CD14-positive monocyte (primary cell): ENCODE measurements at regions not wholly inside any gene's neighbourhood (a gene's known extent, or its start where the extent isn't known, plus 50 kb on each side); places are given as distances from the start of the nearest gene placed in this dataset.
"Not testable (repeated sequence)": the region's sequence is repeated elsewhere in the genome, so short reads cannot be mapped to it uniquely, and the experiment has no call there.

Source experiments
- DNase-seq, 3 donors: peaks; one replicate each; pipeline ENCODE4 v3.0.0-alpha.2; 2011 to 2022
- H2AFZ ChIP-seq: 2 replicates; pipeline ENCODE4 v1.6.0; 2012; ENCODE audit warnings: mild to moderate bottlenecking, low read depth, low read length, inconsistent platforms; ENCODE audit not compliant: insufficient read depth, poor library complexity, severe bottlenecking
- H3K27ac ChIP-seq, 2 donors: 1 replicate in 1 of 2; 2 replicates in 1 of 2; pipeline ENCODE4 v1.5.1; 2012 to 2013; ENCODE audit warnings: low read length in 2 of 2, control low read depth in 1 of 2, inconsistent platforms in 1 of 2, low read depth in 1 of 2, mild to moderate bottlenecking in 1 of 2
- H3K27me3 ChIP-seq, 2 donors: one replicate each; pipeline versions ENCODE4 v1.6.0 to v1.6.1; 2011 to 2013; ENCODE audit warnings: low read length in 2 of 2; ENCODE audit not compliant: control insufficient read depth in 2 of 2, insufficient read depth in 2 of 2
- H3K36me3 ChIP-seq, 2 donors: replicated peaks in 1 of 2; 1 replicate in 1 of 2; 2 replicates in 1 of 2; pipeline versions ENCODE4 v1.5.1 to v1.6.1; 2012 to 2013; ENCODE audit warnings: low read length in 2 of 2, control low read depth in 1 of 2, inconsistent platforms in 1 of 2, mild to moderate bottlenecking in 1 of 2; ENCODE audit not compliant: insufficient read depth in 2 of 2, control insufficient read depth in 1 of 2
- H3K4me1 ChIP-seq, 2 donors: 1 replicate in 1 of 2; 2 replicates in 1 of 2; pipeline versions ENCODE4 v1.5.1 to v1.6.1; 2012 to 2013; ENCODE audit warnings: low read length in 2 of 2, control low read depth in 1 of 2, inconsistent platforms in 1 of 2, mild to moderate bottlenecking in 1 of 2, moderate library complexity in 1 of 2; ENCODE audit not compliant: insufficient read depth in 2 of 2, control insufficient read depth in 1 of 2
- H3K4me2 ChIP-seq: replicated peaks from 2 replicates; pipeline ENCODE3; 2012; ENCODE audit warnings: low read length, moderate library complexity, mild to moderate bottlenecking; ENCODE audit not compliant: poor library complexity, severe bottlenecking; ENCODE audit errors: extremely low read depth
- H3K4me3 ChIP-seq, 3 experiments: fragments of 200-600 bp in 1 of 3; sonication (generic) in 1 of 3; replicated peaks in 1 of 3; 1 replicate in 2 of 3; 2 replicates in 1 of 3; pipeline ENCODE4 v1.5.1; 2011 to 2013; ENCODE audit warnings: low read length in 3 of 3, mild to moderate bottlenecking in 3 of 3, control low read depth in 2 of 3, low read depth in 2 of 3, inconsistent platforms in 1 of 3, moderate library complexity in 1 of 3
- H3K79me2 ChIP-seq: 2 replicates; pipeline ENCODE4 v1.6.0; 2012; ENCODE audit warnings: mild to moderate bottlenecking, control low read depth, inconsistent platforms, low read length, moderate library complexity; ENCODE audit not compliant: insufficient read depth
- H3K9ac ChIP-seq: 2 replicates; pipeline ENCODE4 v1.6.0; 2017; ENCODE audit warnings: low read length, mild to moderate bottlenecking; ENCODE audit not compliant: insufficient read depth, poor library complexity, severe bottlenecking
- H3K9me3 ChIP-seq, 2 donors: replicated peaks in 1 of 2; 1 replicate in 1 of 2; 2 replicates in 1 of 2; pipeline versions ENCODE4 v1.5.1 to v1.6.1; 2012 to 2013; ENCODE audit warnings: low read length in 2 of 2, control low read depth in 1 of 2; ENCODE audit not compliant: control insufficient read depth in 1 of 2, insufficient read depth in 1 of 2
- H4K20me1 ChIP-seq: 2 replicates; pipeline ENCODE4 v1.6.0; 2012; ENCODE audit warnings: mild to moderate bottlenecking, low read length, control low read depth, moderate library complexity; ENCODE audit not compliant: insufficient read depth
- H3K27ac Mint-ChIP-seq, 7 donors: one replicate each; pipeline ENCODE4 v1.8.0; 2020; ENCODE audit warnings: mild to moderate bottlenecking in 7 of 7, mixed read lengths in 7 of 7, moderate library complexity in 6 of 7, inconsistent platforms in 2 of 7
- H3K27me3 Mint-ChIP-seq, 3 donors: one replicate each; pipeline ENCODE4 v1.8.0; 2021 to 2022; ENCODE audit warnings: low read depth in 3 of 3, mild to moderate bottlenecking in 3 of 3, mixed read lengths in 3 of 3, moderate library complexity in 3 of 3, inconsistent platforms in 1 of 3
- H3K36me3 Mint-ChIP-seq, 2 donors: one replicate each; pipeline ENCODE4 v1.8.0; 2020; ENCODE audit warnings: mixed read lengths in 2 of 2, inconsistent platforms in 1 of 2, mild to moderate bottlenecking in 1 of 2
- H3K4me1 Mint-ChIP-seq: one replicate; pipeline ENCODE4 v1.8.0; 2020; ENCODE audit warnings: mild to moderate bottlenecking, mixed read lengths
- H3K4me3 Mint-ChIP-seq, 2 donors: one replicate each; pipeline ENCODE4 v1.8.0; 2020; ENCODE audit warnings: mild to moderate bottlenecking in 2 of 2, mixed read lengths in 2 of 2, moderate library complexity in 1 of 2
- H3K9me3 Mint-ChIP-seq, 7 donors: one replicate each; pipeline ENCODE4 v1.8.0; 2020 to 2022; ENCODE audit warnings: mixed read lengths in 7 of 7, mild to moderate bottlenecking in 6 of 7, moderate library complexity in 6 of 7, inconsistent platforms in 2 of 7
- whole genome bisulfite sequencing: methylation state at CpG from one replicate; pipeline ENCODE4 v1.1.5; 2013; ENCODE audit warnings: missing lambda C conversion rate; ENCODE audit not compliant: insufficient coverage; 5-methylcytosine and 5-hydroxymethylcytosine counted together
- intact Hi-C, 2 donors: fragments of 100-400 bp; cut with micrococcal nuclease; formaldehyde crosslinking; loops; one replicate each; pipeline versions ENCODE4 v1.15.0 to v1.15.1; 2023
- TF ChIP-seq, protein P1 (sequence below): fragments of 200-600 bp; IDR thresholded peaks from one replicate; pipeline ENCODE4 v1.8.0; 2022; ENCODE audit warnings: antibody characterized with exemption, mild to moderate bottlenecking

DNA sequence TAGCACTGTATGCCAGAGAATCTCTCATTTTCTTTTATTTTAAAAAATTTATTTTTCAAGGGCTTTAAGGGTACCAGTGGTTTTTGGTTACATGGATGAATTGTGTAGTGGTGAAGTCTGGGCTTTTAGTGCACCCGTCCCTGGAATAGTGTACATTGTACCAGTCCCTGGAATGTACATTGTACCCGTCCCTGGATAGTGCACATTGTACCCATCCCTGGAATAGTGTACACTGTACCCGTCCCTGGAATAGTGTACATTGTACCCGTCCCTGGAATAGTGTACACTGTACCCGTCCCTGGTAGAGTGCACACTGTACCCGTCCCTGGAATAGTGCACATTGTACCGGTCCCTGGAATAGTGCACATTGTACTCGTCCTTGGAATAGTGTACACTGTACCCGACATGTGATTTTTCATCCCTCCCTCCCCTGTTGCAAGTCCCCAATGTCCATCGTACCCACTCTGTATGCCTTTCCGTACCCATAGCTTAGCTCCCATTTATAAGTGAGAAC is 56.1 kb upstream of the HELT start:
- no peak overlapping the region for H3K4me3 ChIP-seq
- no peak overlapping the region for H3K27ac ChIP-seq
- peaks cover 10 to 11% of the 10 kb centered on the region in 2 donors for H3K4me1 ChIP-seq
- H3K27me3 Mint-ChIP-seq, result peaks cover 2 to 13% (median 5%) of the 10 kb centered on the region in 3 donors
- no peaks in the 10 kb centered on the region for H4K20me1 ChIP-seq
- no peak overlapping the region for H3K9ac ChIP-seq
- H3K36me3 ChIP-seq, result no peaks in the 10 kb centered on the region
- H3K4me2 ChIP-seq, result no peak overlapping the region
- peaks cover 0 to 12% (median 8%) of the 10 kb centered on the region in 7 donors for H3K9me3 Mint-ChIP-seq
- peaks cover 13% of the 10 kb centered on the region for H3K4me1 Mint-ChIP-seq
- no peak overlapping the region for H3K4me3 Mint-ChIP-seq
- H2AFZ ChIP-seq, result no peak overlapping the region
- no peaks in the 10 kb centered on the region for H3K27me3 ChIP-seq
- intact Hi-C loops, result loop anchor here (5.0 to 10.0 kb wide), 2 partner anchors 137 to 150 kb away; partner anchors contain the start of gene ACSL1 (in 1 of the 2)
- no peaks in the 10 kb centered on the region for H3K9me3 ChIP-seq
- DNase-seq, result no peak
- 100% methylated on average over 2 of the region's 11 CpGs for WGBS
- no peak overlapping the region for H3K27ac Mint-ChIP-seq
- TF ChIP-seq, protein P1, sequence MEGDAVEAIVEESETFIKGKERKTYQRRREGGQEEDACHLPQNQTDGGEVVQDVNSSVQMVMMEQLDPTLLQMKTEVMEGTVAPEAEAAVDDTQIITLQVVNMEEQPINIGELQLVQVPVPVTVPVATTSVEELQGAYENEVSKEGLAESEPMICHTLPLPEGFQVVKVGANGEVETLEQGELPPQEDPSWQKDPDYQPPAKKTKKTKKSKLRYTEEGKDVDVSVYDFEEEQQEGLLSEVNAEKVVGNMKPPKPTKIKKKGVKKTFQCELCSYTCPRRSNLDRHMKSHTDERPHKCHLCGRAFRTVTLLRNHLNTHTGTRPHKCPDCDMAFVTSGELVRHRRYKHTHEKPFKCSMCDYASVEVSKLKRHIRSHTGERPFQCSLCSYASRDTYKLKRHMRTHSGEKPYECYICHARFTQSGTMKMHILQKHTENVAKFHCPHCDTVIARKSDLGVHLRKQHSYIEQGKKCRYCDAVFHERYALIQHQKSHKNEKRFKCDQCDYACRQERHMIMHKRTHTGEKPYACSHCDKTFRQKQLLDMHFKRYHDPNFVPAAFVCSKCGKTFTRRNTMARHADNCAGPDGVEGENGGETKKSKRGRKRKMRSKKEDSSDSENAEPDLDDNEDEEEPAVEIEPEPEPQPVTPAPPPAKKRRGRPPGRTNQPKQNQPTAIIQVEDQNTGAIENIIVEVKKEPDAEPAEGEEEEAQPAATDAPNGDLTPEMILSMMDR, result no peak
- H3K79me2 ChIP-seq, result no peaks in the 10 kb centered on the region
- H3K36me3 Mint-ChIP-seq, result peaks cover 2 to 3% of the 10 kb centered on the region in 2 donors

DNA sequence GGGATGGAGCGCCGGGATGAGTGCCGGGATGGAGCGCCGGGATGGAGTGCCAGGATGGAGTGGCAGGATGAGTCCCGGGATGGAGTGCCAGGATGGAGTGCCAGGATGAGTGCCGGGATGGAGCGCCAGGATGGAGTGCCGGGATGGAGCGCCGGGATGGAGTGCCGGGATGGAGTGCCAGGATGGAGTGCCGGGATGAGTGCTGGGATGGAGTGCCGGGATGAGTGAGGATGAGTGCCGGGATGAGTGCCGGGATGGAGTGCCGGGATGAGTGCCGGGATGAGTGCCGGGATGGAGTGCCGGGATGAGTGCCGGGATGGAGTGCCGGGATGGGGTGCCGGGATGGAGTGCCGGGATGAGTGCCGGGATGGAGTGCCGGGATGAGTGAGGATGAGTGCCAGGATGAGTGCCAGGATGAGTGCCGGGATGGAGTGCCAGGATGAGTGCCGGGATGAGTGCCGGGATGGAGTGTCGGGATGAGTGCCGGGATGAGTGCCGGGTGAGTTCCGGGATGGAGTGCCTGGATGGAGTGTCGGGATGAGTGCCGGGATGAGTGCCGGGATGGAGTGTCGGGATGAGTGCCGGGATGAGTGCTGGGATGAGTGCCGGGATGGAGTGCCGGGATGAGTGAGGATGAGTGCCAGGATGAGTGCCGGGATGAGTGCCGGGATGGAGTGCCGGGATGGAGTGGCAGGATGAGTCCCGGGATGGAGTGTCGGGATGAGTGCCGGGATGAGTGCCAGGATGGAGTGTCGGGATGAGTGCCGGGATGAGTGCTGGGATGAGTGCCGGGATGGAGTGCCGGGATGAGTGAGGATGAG is 52.9 kb upstream of the HELT start:
- peaks cover 2 to 16% (median 2%) of the 10 kb centered on the region in 3 donors for H3K27me3 Mint-ChIP-seq
- DNase-seq, H3K27me3 ChIP-seq, H3K4me3 ChIP-seq, H3K4me2 ChIP-seq, H3K9ac ChIP-seq, H4K20me1 ChIP-seq, H2AFZ ChIP-seq, H3K36me3 Mint-ChIP-seq, H3K4me1 Mint-ChIP-seq, H3K36me3 ChIP-seq, H3K4me1 ChIP-seq, H3K27ac ChIP-seq, H3K9me3 ChIP-seq, H3K79me2 ChIP-seq: not testable (repeated sequence)
- peaks cover 2 to 24% (median 12%) of the 10 kb centered on the region in 7 donors for H3K9me3 Mint-ChIP-seq
- peak overlapping the region in 3 of 7 donors; percentile 43 to 81 (median 77) for H3K27ac Mint-ChIP-seq
- intact Hi-C loops, result loop anchor here in 1 of 2 donors (10.0 kb wide), 1 partner anchor 141 kb away; the partner anchor contains the start of gene ACSL1
- 89% methylated on average over 9 of the region's 50 CpGs for WGBS
- peak overlapping the region in 1 of 2 donors; percentile 68 for H3K4me3 Mint-ChIP-seq

GRCh38 chr4:184966051-184966691 is 52.1 kb upstream of the HELT start:
- H3K4me1 ChIP-seq, H4K20me1 ChIP-seq, H3K4me2 ChIP-seq, H3K79me2 ChIP-seq, H2AFZ ChIP-seq, H3K36me3 ChIP-seq, H3K4me3 ChIP-seq, H3K9me3 ChIP-seq, H3K27ac ChIP-seq, H3K27me3 ChIP-seq, H3K36me3 Mint-ChIP-seq, DNase-seq, H3K4me3 Mint-ChIP-seq, H3K4me1 Mint-ChIP-seq, H3K27ac Mint-ChIP-seq, H3K9ac ChIP-seq: not testable (repeated sequence)
- H3K9me3 Mint-ChIP-seq, result peaks cover 4 to 27% (median 15%) of the 10 kb centered on the region in 7 donors
- WGBS, result no CpG with 5 or more reads among the region's 42 CpGs
- H3K27me3 Mint-ChIP-seq, result peaks cover 2 to 16% (median 3%) of the 10 kb centered on the region in 3 donors
- intact Hi-C loops, result loop anchor here in 1 of 2 donors (10.0 kb wide), 1 partner anchor 141 kb away; the partner anchor contains the start of gene ACSL1
